ENCODE measurements at regions not wholly inside any gene's neighbourhood (a gene's known extent, or its start where the extent isn't known, plus 50 kb on each side); places are given as distances from the start of the nearest gene placed in this dataset.

- CTCF ChIA-PET: no interaction called here
- Histone ChIP-seq H2AFZ (ENCODE audit: low read depth, low read length) (no peak overlapping the region), H4K20me1 (replicated peaks; ENCODE audit: control insufficient read depth, extremely low read depth, insufficient read depth, low read length) (no peaks in the 10 kb centered on the region), H3K9ac (replicated peaks; ENCODE audit: extremely low read depth, insufficient read depth, low read length) (no peak overlapping the region), H3K36me3 (ENCODE audit: control insufficient read depth in 2 of 2, extremely low read depth in 1 of 2, insufficient read depth in 2 of 2, low read length in 2 of 2) (no peaks in the 10 kb centered on the region), H3K4me1 (ENCODE audit: control insufficient read depth, extremely low read depth, insufficient read depth, low read length) (no peaks in the 10 kb centered on the region), H3K4me3 (replicated peaks in 1 of 3; ENCODE audit: insufficient read depth in 1 of 3, low read depth in 1 of 3, low read length in 3 of 3) (no peak overlapping the region), H3K27ac (ENCODE audit: insufficient read depth, low read depth, low read length) (no peak overlapping the region), H3K9me3 (replicated peaks; ENCODE audit: control insufficient read depth, insufficient read depth, low read length) (no peaks in the 10 kb centered on the region), H3K79me2 (ENCODE audit: control insufficient read depth, insufficient read depth, low read length) (no peaks in the 10 kb centered on the region), H3K9me1 (replicated peaks; ENCODE audit: control insufficient read depth, extremely low read depth, insufficient read depth, low read length) (no peaks in the 10 kb centered on the region), H3K27me3 (ENCODE audit: control insufficient read depth in 2 of 2, insufficient read depth in 2 of 2, low read length in 2 of 2) (no peaks in the 10 kb centered on the region), H3K4me2 (ENCODE audit: insufficient read depth, low read length) (no peak overlapping the region)
- POLR2A ChIA-PET: no interaction called here
- intact Hi-C loops (cut with micrococcal nuclease) (no loop called here), dilution Hi-C loops (cut with MboI; ENCODE audit: extremely low pct_ligation_motif_present, low sequenced_read_pairs) (no loop called here)
- TF ChIP-seq JUN (IDR thresholded peaks at IDR 0.05; ENCODE audit: borderline replicate concordance, insufficient read depth, insufficient read length, low read depth) (no peak), MYC (IDR thresholded peaks at IDR 0.05; ENCODE audit: low read depth, low read length) (no peak), MAX (IDR thresholded peaks at IDR 0.05; ENCODE audit: insufficient read depth, insufficient read length) (no peak), POLR2AphosphoS5 (IDR thresholded peaks at IDR 0.05; ENCODE audit: insufficient read depth, low read depth, low read length) (no peak), FOS (IDR thresholded peaks at IDR 0.05; ENCODE audit: borderline replicate concordance, insufficient read depth, low read length) (no peak), POLR2A (IDR thresholded peaks at IDR 0.05; ENCODE audit: low read depth, low read length) (no peak), GATA2 (IDR thresholded peaks at IDR 0.05; ENCODE audit: insufficient read depth, insufficient read length, low read depth, low read length) (no peak), EZH2 (IDR thresholded peaks at IDR 0.05; ENCODE audit: borderline replicate concordance, low read depth, low read length, severe bottlenecking) (no peak), CTCF (IDR thresholded peaks at IDR 0.05; ENCODE audit: extremely low read depth in 1 of 2, insufficient read depth in 1 of 2, low read depth in 1 of 2, low read length in 2 of 2) (no peak)
- DNase-seq (ENCODE audit: low read depth, low spot score): no peak
- no TSS peak for BruUV-seq (replicated peaks)
- FAIRE-seq: no peak
Observed at GRCh38 chr11:106167085-106167484, 89.6 kb downstream of the AASDHPPT start.

Data from endothelial cell of umbilical vein (primary cell).